SK-N-MC (cell line): ENCODE measurements at regions not wholly inside any gene's neighbourhood (a gene's known extent, or its start where the extent isn't known, plus 50 kb on each side); places are given as distances from the start of the nearest gene placed in this dataset.

Experiments
- EZH2 ChIP-seq: fragments of 200-600 bp; sonication (generic); IDR thresholded peaks from one replicate; pipeline ENCODE4 v1.6.1; 2017; ENCODE audit warnings: antibody characterized with exemption
- POLR2AphosphoS5 ChIP-seq: IDR thresholded peaks from 2 replicates; pipeline ENCODE4 v1.6.1; 2012; ENCODE audit warnings: mild to moderate bottlenecking, low read depth, low read length, borderline replicate concordance

DNA sequence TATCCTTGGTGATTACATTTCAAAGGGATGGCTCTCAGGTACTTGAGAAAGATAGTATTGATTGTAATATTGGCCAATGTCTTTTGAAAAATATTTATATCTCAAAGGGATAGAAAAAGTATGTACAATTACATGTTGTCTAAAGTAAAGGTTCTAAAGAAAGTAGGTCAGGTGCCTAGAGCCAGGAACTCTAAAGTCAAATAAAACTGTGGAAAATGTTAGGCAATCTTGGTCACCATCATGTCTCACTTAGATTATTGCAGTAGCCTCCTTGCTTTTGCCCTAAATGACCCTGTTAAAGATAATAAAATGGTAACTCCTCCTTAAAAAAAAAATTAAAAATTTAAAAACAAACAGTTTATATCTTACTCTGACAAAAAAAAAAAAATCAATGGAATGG is 198.5 kb upstream of the ARPP21 start:
- no peak for TF ChIP-seq POLR2AphosphoS5
- TF ChIP-seq EZH2, result no peak
